CMK (cell line): ENCODE measurements at regions not wholly inside any gene's neighbourhood (a gene's known extent, or its start where the extent isn't known, plus 50 kb on each side); places are given as distances from the start of the nearest gene placed in this dataset.
A peak's percentile ranks its signal among the peaks of the same experiment; 100 is the strongest.

ENCODE experiments used
- DNase-seq: peaks from one replicate; pipeline ENCODE4 v3.0.0-alpha.2; 2010; ENCODE audit warnings: low read depth

DNA sequence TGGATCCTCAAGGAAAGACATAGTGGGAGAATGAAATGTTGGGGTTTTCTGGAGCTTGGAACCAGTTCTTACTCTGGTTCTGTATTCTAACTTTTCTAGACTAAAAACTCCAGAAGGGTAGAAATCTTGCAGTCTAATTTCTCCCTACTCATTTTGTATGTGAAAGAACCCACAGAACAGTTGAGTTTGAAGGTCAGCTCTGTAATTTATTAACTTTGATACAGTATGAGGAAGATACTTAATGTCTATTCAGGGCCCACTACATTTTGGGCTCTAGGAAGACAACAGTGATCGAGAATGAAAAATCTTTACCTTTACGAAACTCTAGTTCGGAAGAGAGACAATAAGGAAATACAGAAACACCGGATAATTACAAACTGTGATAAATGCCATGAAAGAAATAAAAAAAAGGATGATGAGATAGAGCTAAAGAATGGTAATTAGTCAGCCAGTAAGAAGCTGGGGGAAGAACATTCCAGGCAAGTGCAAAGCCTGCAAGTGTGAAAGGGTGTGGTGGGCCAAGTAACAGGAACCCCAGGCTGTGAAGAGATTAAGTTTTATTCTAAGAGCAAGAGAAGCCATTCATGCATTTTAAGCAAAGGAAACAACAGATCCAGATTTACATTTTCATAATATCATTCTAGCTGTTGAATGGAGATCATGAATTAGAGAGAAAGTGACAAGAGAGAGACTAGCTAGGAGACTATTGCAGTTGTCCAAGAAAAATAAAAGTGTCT is 159.9 kb upstream of the HMCN1 start:
- no peak for DNase-seq

- DNase-seq, result no peak
These were observed 160.5 kb upstream of the HMCN1 start for GRCh38 chr1:185573677-185574076.

- no peak for DNase-seq
These were observed 161.0 kb upstream of the HMCN1 start for GRCh38 chr1:185573162-185573561.

DNA sequence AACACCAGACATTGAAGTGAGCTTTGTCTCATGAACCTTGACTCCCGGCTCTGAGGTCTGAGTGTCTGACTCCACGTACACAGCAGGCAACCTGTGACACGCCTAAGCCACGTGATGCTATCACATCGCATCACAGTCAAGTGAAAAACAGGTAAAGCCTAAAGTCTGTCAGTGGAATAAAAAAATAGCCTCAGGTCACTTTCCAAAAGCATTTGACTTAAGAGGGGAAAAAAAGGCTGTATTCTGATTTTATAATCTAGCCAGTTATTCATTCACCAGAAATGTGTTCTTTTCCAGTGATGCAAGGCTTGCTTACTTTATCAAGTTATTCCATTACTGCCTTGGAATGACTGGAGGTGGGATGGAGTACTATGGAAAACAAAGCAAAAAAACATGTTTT is 163.2 kb upstream of the HMCN1 start:
- DNase-seq, result no peak

- DNase-seq, result no peak
These were observed 165.8 kb upstream of the HMCN1 start for GRCh38 chr1:185568155-185569123.

- no peak for DNase-seq
These were observed 166.8 kb upstream of the HMCN1 start for GRCh38 chr1:185567440-185567839.

GRCh38 chr1:185566995-185567394 is 167.2 kb upstream of the HMCN1 start:
- peak; percentile 27 for DNase-seq

DNA sequence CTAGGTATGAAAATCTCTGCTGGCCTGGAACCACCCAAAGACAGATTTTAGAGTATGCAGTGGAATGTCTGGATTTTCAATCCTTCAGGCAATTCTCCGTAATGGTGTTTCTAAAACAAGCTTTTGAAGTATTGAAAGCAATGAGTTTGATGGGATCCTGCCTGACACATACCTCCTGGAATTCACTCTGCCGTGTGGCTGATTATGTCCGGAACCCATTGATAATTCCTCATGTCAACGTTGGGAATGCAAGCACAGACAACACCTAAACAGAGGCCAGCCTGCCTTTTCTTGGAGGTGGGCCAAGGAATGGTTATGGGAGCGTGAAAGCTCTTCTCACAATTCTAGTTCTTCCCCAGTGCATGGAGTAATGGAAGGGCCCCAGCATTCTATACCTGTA is 168.9 kb upstream of the HMCN1 start:
- no peak for DNase-seq

DNA sequence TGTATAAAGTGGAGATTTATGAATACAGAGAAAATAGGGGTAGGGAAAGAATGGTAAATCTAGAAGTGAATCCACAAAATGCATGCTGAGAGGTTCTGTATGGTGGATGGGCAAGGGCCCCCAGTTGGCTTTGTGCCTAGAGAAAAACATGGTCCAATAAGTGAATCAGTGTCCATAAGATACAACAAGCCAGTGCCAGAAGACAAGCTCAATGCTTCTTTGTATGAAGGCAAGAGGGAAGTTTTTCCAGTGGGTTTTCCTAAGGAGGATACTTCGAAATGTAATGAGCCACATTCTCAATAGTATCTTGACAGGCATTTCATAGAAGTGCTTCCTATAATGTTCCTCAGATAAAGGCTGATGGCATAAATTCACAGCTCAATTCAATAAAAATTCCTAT is 169.4 kb upstream of the HMCN1 start:
- DNase-seq, result no peak

DNA sequence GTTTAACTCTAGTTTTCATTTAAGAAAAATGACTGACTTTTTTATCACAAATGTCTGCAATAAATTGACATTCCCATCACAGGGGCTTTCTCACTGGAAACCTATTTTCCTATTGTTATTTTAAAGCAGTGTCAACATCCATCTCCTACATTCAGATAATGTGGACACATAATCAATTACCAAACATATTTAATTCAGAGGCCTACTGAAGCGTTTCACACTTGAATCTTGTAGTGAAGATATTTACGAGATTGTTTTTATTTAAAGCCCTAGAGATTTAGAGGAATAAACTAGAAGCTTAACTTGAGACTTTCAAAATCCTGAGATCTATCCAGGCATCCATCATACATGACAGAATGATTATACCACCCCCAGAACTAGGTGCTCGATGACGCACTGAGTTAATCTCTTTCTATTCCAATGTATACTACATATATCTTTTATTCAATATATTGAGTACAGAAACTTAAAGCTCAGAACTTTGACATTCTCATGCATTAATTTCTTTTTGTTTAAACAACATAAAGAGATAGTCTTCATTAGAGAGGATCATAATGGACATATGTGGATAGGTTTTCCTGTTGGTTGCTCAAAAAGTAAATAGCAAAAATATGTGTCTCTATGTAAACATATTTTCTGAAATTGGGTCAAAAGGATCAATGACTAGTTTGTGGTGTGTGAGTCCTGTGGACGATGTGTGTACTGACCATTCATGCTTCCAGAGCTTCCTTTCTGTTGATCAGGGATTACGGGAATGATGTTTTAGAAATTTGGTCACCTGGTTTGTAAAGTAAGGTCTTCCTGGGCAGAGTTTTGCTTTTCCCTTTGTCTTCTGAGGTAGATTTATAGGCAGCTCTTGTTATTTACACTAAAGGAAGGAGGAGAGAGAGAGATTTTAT is 171.5 kb upstream of the HMCN1 start:
- no peak for DNase-seq

GRCh38 chr1:185561629-185562028 is 172.6 kb upstream of the HMCN1 start:
- peak; percentile 54 for DNase-seq

DNA sequence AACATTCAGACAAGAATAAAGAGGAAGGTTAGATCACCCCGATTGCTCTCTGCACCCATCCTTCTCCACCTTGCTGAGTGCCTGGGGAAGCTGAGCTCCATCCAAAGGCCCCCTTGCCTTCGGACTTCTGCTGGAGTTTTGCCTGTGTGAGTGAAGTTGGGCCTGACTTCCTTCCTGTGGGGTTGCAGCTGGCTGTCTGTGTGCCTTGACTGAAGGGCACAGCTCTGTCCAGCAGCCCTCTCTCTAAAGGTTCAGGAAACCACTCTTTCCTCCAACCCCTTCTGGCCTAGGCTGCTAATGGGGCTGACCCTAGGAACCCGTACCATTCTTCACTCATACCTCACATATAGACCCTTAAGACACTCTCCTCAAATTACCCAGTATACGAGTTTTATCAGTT is 173.4 kb upstream of the HMCN1 start:
- peak; percentile 44 for DNase-seq

GRCh38 chr1:185559684-185560331 is 174.4 kb upstream of the HMCN1 start:
- peak; percentile 58 for DNase-seq

DNA sequence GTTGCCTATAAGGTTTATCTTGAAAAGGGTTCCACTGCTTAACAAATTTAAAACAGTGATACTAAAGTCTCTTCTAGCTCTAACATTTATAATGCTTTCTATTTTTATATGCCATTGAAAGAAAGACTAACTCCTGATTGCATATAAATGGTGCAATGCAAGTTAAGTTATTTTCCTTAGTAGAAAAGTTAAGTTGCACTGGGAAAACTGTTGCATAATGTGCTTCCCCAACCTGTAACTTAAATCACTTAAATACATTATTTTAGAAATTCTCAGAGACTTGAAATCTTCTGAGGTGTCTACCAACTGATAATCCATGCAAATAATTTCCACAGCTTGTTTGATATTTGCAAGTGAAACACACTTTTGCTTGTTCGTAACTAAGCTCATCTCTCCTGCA is 175.0 kb upstream of the HMCN1 start:
- no peak for DNase-seq

GRCh38 chr1:185556561-185556960 is 177.6 kb upstream of the HMCN1 start:
- no peak for DNase-seq

- DNase-seq, result no peak
These were observed 178.4 kb upstream of the HMCN1 start for GRCh38 chr1:185555743-185556142.

DNA sequence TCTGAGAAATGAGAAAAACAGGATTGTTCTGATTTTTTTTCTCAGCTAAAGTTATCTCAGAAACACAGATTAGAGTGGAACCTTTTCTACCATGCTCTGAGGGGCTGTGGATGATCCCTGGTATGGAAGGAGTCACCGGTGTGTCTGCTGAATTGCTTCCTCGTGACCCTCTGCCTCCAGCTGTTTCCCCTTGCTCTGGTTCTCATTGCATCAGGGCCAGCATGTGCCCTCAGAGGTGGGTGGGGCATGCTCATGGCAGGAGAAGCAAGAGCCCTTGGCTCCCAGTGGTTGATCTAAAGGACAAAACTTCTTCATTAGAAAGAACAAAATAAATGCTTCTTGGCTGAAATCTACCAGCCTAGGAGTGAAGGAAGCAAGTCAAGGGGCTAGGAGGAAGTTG is 183.2 kb upstream of the HMCN1 start:
- DNase-seq, result no peak

- DNase-seq, result no peak
These were observed 184.3 kb upstream of the HMCN1 start for GRCh38 chr1:185549906-185550305.

- no peak for DNase-seq
These were observed 188.2 kb upstream of the HMCN1 start for GRCh38 chr1:185546029-185546428.

DNA sequence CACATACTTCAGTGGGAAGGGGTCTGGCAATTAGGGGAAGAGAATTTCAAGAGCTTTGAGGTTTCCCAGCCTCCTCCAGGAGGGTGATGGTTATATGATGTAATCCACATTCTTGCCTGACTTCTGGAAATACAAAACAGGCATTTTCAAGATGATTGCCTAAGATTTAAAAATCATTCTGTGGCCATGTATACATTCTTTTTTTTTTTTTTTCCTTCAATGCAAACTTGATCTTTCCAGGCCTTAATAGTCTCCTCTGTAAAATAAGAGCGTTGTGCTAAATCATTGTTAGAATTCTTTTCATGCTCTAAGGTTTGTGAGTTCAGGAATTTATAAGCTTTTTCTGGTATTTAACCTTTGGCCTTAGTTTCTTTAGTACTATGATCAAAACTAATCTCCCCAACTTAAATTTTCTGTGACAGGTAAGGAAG is 192.3 kb upstream of the HMCN1 start:
- no peak for DNase-seq

DNA sequence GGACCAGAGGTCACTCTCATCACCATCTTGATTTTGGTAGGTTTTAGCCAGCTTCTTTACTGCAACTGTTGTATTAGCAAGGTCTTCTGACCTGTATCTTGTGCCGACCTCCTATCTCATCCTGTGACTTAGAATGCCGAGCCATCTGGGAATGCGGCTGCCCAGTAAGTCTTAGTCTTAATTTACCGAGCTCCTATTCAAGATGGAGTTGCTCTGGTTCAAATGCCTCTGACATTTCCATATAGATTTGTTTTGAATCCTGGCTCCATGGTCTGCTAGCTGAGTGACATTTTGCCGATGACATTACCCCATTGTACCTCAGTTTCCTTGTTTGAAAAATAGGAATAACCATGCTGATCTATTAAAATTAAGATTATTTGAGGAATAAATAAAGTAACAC is 193.9 kb upstream of the HMCN1 start:
- no peak for DNase-seq
